K562 (cell line): ENCODE measurements at regions not wholly inside any gene's neighbourhood (a gene's known extent, or its start where the extent isn't known, plus 50 kb on each side); places are given as distances from the start of the nearest gene placed in this dataset.

Experiments
- ATAC-seq: fragments of 200-7000 bp; cut with Tn5 transposase; 3 replicates; pipeline ENCODE4 v1.9.1; 2020; ENCODE audit warnings: moderate library complexity
- BruUV-seq: library from RNA; stranded (reverse); fragments of 400-500 nt; replicated peaks from 2 replicates; lab custom pipeline; 2021; lab: Mats Ljungman, UMichigan
- CTCF ChIA-PET: fragments of 300-600 bp; formaldehyde crosslinking; extraction: SDS; loops from one replicate; lab custom pipeline; 2021; ENCODE audit warnings: low intra/inter-chr PET ratio; lab: Yijun Ruan, JAX
- POLR2A ChIA-PET: fragments of 300-600, 350-650 bp; sonication (Branson Sonifier 250); formaldehyde crosslinking; extraction: SDS; loops from one replicate; lab custom pipeline; 2021; ENCODE audit warnings: antibody characterized with exemption, inconsistent platforms; lab: Yijun Ruan, JAX
- DNase-seq, 4 experiments: peaks; one replicate each; pipeline versions ENCODE4 v3.0.0 to v3.0.0-alpha.2; 2011 to 2018; ENCODE audit warnings: low spot score in 3 of 4, mixed read lengths in 3 of 4; ENCODE audit errors: extremely low read depth in 1 of 4
- FAIRE-seq: peaks from 2 replicates; lab custom pipeline; 2011; peaks lifted over from hg19 to GRCh38; lab: Jason Lieb, UNC
- H2AFZ ChIP-seq: 2 replicates; pipeline ENCODE4 v1.6.0; 2011; ENCODE audit warnings: low read depth, low read length, control low read depth, inconsistent platforms
- H3K27ac ChIP-seq: fragments of 200-600 bp; 3 replicates; pipeline ENCODE4 v1.8.0; 2011; ENCODE audit warnings: low read depth, mild to moderate bottlenecking, control low read depth, inconsistent platforms, low read length, moderate library complexity, mixed read lengths; ENCODE audit errors: extremely low read depth
- H3K27me3 ChIP-seq, 2 experiments: fragments of 300-600 bp in 1 of 2; 2 replicates in 1 of 2; 3 replicates in 1 of 2; pipeline versions ENCODE4 v1.6.0 to v1.8.0; 2011; ENCODE audit warnings: inconsistent platforms in 2 of 2, low read length in 2 of 2, mild to moderate bottlenecking in 1 of 2, mixed read lengths in 1 of 2, moderate library complexity in 1 of 2; ENCODE audit not compliant: control insufficient read depth in 2 of 2, insufficient read depth in 2 of 2
- H3K36me3 ChIP-seq: fragments of 300-600 bp; 3 replicates; pipeline ENCODE4 v1.8.0; 2011; ENCODE audit warnings: mild to moderate bottlenecking, low read length, inconsistent platforms; ENCODE audit not compliant: control insufficient read depth, insufficient read depth
- H3K4me1 ChIP-seq, 2 experiments: fragments of 200-600 bp in 1 of 2; replicated peaks in 1 of 2; 2 replicates in 1 of 2; 3 replicates in 1 of 2; pipeline versions ENCODE4 v1.5.1 to v1.8.0; 2011; ENCODE audit warnings: inconsistent platforms in 2 of 2, low read length in 2 of 2, mild to moderate bottlenecking in 1 of 2, mixed read lengths in 1 of 2, moderate library complexity in 1 of 2; ENCODE audit not compliant: control insufficient read depth in 2 of 2, insufficient read depth in 2 of 2
- H3K4me2 ChIP-seq: 2 replicates; pipeline ENCODE4 v1.6.1; 2011; ENCODE audit warnings: low read length, control low read depth, inconsistent platforms, mixed read lengths; ENCODE audit not compliant: insufficient read depth
- H3K4me3 ChIP-seq: fragments of 200-600 bp; sonication (generic), shearing (Covaris generic); 2 replicates; pipeline ENCODE4 v1.5.1; 2016; ENCODE audit warnings: control low read depth, inconsistent platforms
- H3K79me2 ChIP-seq: fragments of 200-600 bp; 3 replicates; pipeline ENCODE4 v1.8.0; 2011; ENCODE audit warnings: low read length, inconsistent platforms; ENCODE audit not compliant: control insufficient read depth, insufficient read depth
- H3K9ac ChIP-seq, 2 experiments: 2 replicates each; pipeline versions ENCODE4 v1.6.0 to v1.6.1; 2011; ENCODE audit warnings: low read depth in 2 of 2, low read length in 2 of 2, control low read depth in 1 of 2, inconsistent platforms in 1 of 2, mild to moderate bottlenecking in 1 of 2, mixed read lengths in 1 of 2; ENCODE audit not compliant: insufficient read depth in 1 of 2
- H3K9me1 ChIP-seq: one replicate; pipeline ENCODE4 v1.6.0; 2011; ENCODE audit warnings: inconsistent platforms, mild to moderate bottlenecking, low read length, moderate library complexity; ENCODE audit not compliant: control insufficient read depth, insufficient read depth
- H3K9me3 ChIP-seq: replicated peaks from 2 replicates; pipeline ENCODE4 v1.5.1; 2011; ENCODE audit warnings: low read depth, low read length, inconsistent platforms; ENCODE audit not compliant: control insufficient read depth, insufficient read depth
- H4K20me1 ChIP-seq: replicated peaks from 2 replicates; pipeline ENCODE4 v1.6.1; 2011; ENCODE audit warnings: low read length, inconsistent platforms, mixed read lengths; ENCODE audit not compliant: control insufficient read depth, insufficient read depth
- BCOR ChIP-seq: fragments of 450-650 bp; IDR thresholded peaks from 2 replicates; pipeline ENCODE4 v1.6.1; 2016
- ELF2 ChIP-seq: fragments of 250-450 bp; sonication (Bioruptor Pico); IDR thresholded peaks from 2 replicates; pipeline ENCODE4 v1.5.0; 2021; ENCODE audit warnings: mild to moderate bottlenecking
- FUS ChIP-seq: fragments of 200-400 bp; formaldehyde crosslinking; optimal IDR thresholded peaks from 2 replicates; pipeline ENCODE3; 2017; ENCODE audit warnings: low read depth, low read length
- MITF ChIP-seq: IDR thresholded peaks from 2 replicates; pipeline ENCODE4 v1.6.1; 2014; ENCODE audit warnings: antibody characterized with exemption
- NFATC3 ChIP-seq: fragments of 450-650 bp; IDR thresholded peaks from 2 replicates; pipeline ENCODE4 v1.6.1; 2017; ENCODE audit warnings: mild to moderate bottlenecking
- NONO ChIP-seq, 2 experiments: fragments of 200-400 bp in 1 of 2; fragments of 450-650 bp in 1 of 2; formaldehyde crosslinking in 1 of 2; IDR thresholded peaks; 2 replicates each; pipeline ENCODE4 v1.6.1; 2017; ENCODE audit warnings: low read depth in 2 of 2, mild to moderate bottlenecking in 2 of 2, moderate library complexity in 2 of 2, low read length in 1 of 2
- NR2F6 ChIP-seq: fragments of 450-650 bp; formaldehyde crosslinking; IDR thresholded peaks from 2 replicates; pipeline ENCODE4 v1.4.0; 2020; ENCODE audit warnings: mild to moderate bottlenecking
- PRPF4 ChIP-seq: fragments of 200-400 bp; formaldehyde crosslinking; IDR thresholded peaks from one replicate; pipeline ENCODE4 v1.6.1; 2017; ENCODE audit warnings: low read length, low read depth, mild to moderate bottlenecking; ENCODE audit not compliant: insufficient read depth, poor library complexity, severe bottlenecking
- SMAD3 ChIP-seq: fragments of 450-650 bp; formaldehyde crosslinking; conservative IDR thresholded peaks from 2 replicates; pipeline ENCODE4 v1.4.0; 2020; ENCODE audit warnings: mild to moderate bottlenecking
- SRSF3 ChIP-seq: fragments of 200-400 bp; formaldehyde crosslinking; IDR thresholded peaks from 2 replicates; pipeline ENCODE4 v1.6.1; 2016; ENCODE audit warnings: mild to moderate bottlenecking, low read length, moderate library complexity; ENCODE audit not compliant: insufficient read depth
- THRA ChIP-seq: fragments of 450-650 bp; IDR thresholded peaks from 2 replicates; pipeline ENCODE4 v1.6.1; 2017; ENCODE audit warnings: mild to moderate bottlenecking, moderate library complexity
- ZNF184 ChIP-seq: sonication (generic); formaldehyde crosslinking; IDR thresholded peaks from 2 replicates; pipeline ENCODE4 v1.5.0; 2020; ENCODE audit warnings: missing genetic modification reagents
- WGBS: fragments of 100-300 bp; shearing (Covaris generic); methylation state at CpG from one replicate; pipeline ENCODE4 v1.1.6; 2016; ENCODE audit warnings: low coverage, mixed read lengths; ENCODE audit not compliant: insufficient coverage; ENCODE audit errors: missing lambda C conversion rate; 5-methylcytosine and 5-hydroxymethylcytosine counted together
- in situ Hi-C: fragments of 300-500 bp; cut with MboI; formaldehyde crosslinking; loops from 4 replicates; pipeline ENCODE4 v1.15.0; 2018; ENCODE audit warnings: inconsistent platforms, mixed read lengths
- intact Hi-C: fragments of 100-400 bp; cut with micrococcal nuclease; formaldehyde crosslinking; loops from 2 replicates; pipeline ENCODE4 v1.14.2; 2022

- Histone ChIP-seq H3K79me2 (no peaks in the 10 kb centered on the region), H3K4me2 (no peak overlapping the region), H3K27ac (no peak overlapping the region), H3K9me1 (no peaks in the 10 kb centered on the region), H3K9me3 (no peaks in the 10 kb centered on the region), H3K4me1 (no peaks in the 10 kb centered on the region), H3K9ac (no peak overlapping the region), H3K36me3 (no peaks in the 10 kb centered on the region), H3K27me3 (no peaks in the 10 kb centered on the region), H3K4me3 (no peak overlapping the region), H4K20me1 (no peaks in the 10 kb centered on the region), H2AFZ (no peak overlapping the region)
- ChIA-PET CTCF (no interaction called here), POLR2A (no interaction called here)
- intact Hi-C loops (no loop called here), in situ Hi-C loops (no loop called here)
- BruUV-seq, result no TSS peak
- 0% methylated on average over 4 of the region's 4 CpGs for WGBS
- FAIRE-seq, result no peak
- DNase-seq, result no peak
- ATAC-seq, result no peak
- TF ChIP-seq FUS, result no peak
- TF ChIP-seq NR2F6 (CRISPR knock-in tag), result no peak
- TF ChIP-seq SRSF3, result no peak
- TF ChIP-seq NONO (IDR thresholded peaks at IDR 0.05; ENCODE audit: low read depth in 2 of 2, low read length in 1 of 2), result no peak
- no peak for TF ChIP-seq MITF
Measured at GRCh38 chr4:19992471-19993093, 259.1 kb upstream of the SLIT2 start.

- no peak for FAIRE-seq
- Histone ChIP-seq H3K4me3 (no peak overlapping the region), H3K27ac (no peak overlapping the region), H3K9me1 (no peaks in the 10 kb centered on the region), H3K27me3 (no peaks in the 10 kb centered on the region)
- TF ChIP-seq ZNF184 (CRISPR knock-in tag) (no peak), PRPF4 (no peak), BCOR (no peak), ELF2 (CRISPR knock-in tag) (no peak), NFATC3 (no peak), SMAD3 (no peak), THRA (no peak)
- TF ChIP-seq, all 486 proteins: peak for 0
- H3K9me3 ChIP-seq, result no peaks in the 10 kb centered on the region
- no peak overlapping the region for H3K4me2 ChIP-seq
- in situ Hi-C loops (no loop called here), intact Hi-C loops (no loop called here)
- H4K20me1 ChIP-seq, result no peaks in the 10 kb centered on the region
- no peak overlapping the region for H2AFZ ChIP-seq
- POLR2A ChIA-PET, result no interaction called here
- no peaks in the 10 kb centered on the region for H3K4me1 ChIP-seq
- CTCF ChIA-PET, result no interaction called here
- no peak overlapping the region for H3K9ac ChIP-seq
- ATAC-seq (no peak), DNase-seq (no peak)
- no TSS peak for BruUV-seq
- H3K36me3 ChIP-seq, result no peaks in the 10 kb centered on the region
- no peaks in the 10 kb centered on the region for H3K79me2 ChIP-seq
Measured at GRCh38 chr4:19987746-19988145, 264.0 kb upstream of the SLIT2 start.
